ENCODE measurements at regions not wholly inside any gene's neighbourhood (a gene's known extent, or its start where the extent isn't known, plus 50 kb on each side); places are given as distances from the start of the nearest gene placed in this dataset.

DNA sequence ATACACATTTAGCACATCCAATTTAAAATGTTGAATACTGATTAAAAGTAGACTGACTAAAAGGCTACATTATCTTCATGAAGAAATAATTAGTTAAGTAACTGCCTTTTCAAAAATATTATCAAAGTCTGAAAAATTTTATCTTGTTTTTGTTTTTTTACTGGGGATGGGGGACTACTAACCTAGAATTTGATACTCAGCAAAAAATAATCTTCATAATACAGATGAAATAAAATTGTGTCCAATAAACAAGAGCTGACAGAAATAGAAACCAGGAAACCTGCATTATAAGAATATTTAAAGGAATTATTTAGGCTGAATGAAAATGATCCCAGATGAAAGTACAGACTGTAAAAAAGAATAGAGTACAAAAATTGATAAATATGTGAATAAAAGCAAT is 200.7 kb upstream of the RGPD4 start:
- TF ChIP-seq, protein P1, sequence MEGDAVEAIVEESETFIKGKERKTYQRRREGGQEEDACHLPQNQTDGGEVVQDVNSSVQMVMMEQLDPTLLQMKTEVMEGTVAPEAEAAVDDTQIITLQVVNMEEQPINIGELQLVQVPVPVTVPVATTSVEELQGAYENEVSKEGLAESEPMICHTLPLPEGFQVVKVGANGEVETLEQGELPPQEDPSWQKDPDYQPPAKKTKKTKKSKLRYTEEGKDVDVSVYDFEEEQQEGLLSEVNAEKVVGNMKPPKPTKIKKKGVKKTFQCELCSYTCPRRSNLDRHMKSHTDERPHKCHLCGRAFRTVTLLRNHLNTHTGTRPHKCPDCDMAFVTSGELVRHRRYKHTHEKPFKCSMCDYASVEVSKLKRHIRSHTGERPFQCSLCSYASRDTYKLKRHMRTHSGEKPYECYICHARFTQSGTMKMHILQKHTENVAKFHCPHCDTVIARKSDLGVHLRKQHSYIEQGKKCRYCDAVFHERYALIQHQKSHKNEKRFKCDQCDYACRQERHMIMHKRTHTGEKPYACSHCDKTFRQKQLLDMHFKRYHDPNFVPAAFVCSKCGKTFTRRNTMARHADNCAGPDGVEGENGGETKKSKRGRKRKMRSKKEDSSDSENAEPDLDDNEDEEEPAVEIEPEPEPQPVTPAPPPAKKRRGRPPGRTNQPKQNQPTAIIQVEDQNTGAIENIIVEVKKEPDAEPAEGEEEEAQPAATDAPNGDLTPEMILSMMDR (conservative IDR thresholded peaks at IDR 0.05): no peak
- TF ChIP-seq EZH2 (IDR thresholded peaks at IDR 0.05; ENCODE audit: low read depth): no peak
